GM23338 (cell line): ENCODE measurements at regions not wholly inside any gene's neighbourhood (a gene's known extent, or its start where the extent isn't known, plus 50 kb on each side); places are given as distances from the start of the nearest gene placed in this dataset.

ENCODE experiments used
- CTCF ChIP-seq, 2 experiments: fragments of 200-600 bp in 1 of 2; sonication (generic) in 1 of 2; conservative IDR thresholded peaks; 2 replicates each; pipeline versions ENCODE4 v1.5.1 to v1.6.1; 2016 to 2017; ENCODE audit warnings: antibody characterized with exemption in 2 of 2, low read depth in 2 of 2, mild to moderate bottlenecking in 2 of 2, moderate library complexity in 1 of 2
- EZH2 ChIP-seq: fragments of 200-600 bp; sonication (generic); IDR thresholded peaks from one replicate; pipeline ENCODE4 v1.8.0; 2017; ENCODE audit warnings: antibody characterized with exemption, mild to moderate bottlenecking, low read depth; ENCODE audit not compliant: unreplicated experiment
- EZH2phosphoT487 ChIP-seq: fragments of 200-600 bp; sonication (generic); IDR thresholded peaks from one replicate; pipeline ENCODE4 v1.8.1; 2018; ENCODE audit warnings: antibody characterized with exemption; ENCODE audit not compliant: unreplicated experiment
- POLR2AphosphoS5 ChIP-seq: IDR thresholded peaks from 2 replicates; pipeline ENCODE4 v1.6.1; 2016; ENCODE audit warnings: antibody characterized with exemption, low read depth
- REST ChIP-seq: IDR thresholded peaks from one replicate; pipeline ENCODE4 v1.6.1; 2018; ENCODE audit warnings: antibody characterized with exemption; ENCODE audit not compliant: unreplicated experiment
- ZNF114 ChIP-seq: fragments of 250-450 bp; sonication (Bioruptor Pico); IDR thresholded peaks from 2 replicates; pipeline ENCODE4 v1.5.0; 2020; ENCODE audit warnings: mild to moderate bottlenecking, moderate library complexity

GRCh38 chr12:65694130-65694529 is 130.2 kb upstream of the HMGA2 start:
- TF ChIP-seq CTCF (conservative IDR thresholded peaks at IDR 0.05; ENCODE audit: low read depth in 2 of 2) (no peak), POLR2AphosphoS5 (no peak), ZNF114 (CRISPR knock-in tag) (no peak), EZH2 (no peak), EZH2phosphoT487 (no peak), REST (no peak)
